MM.1S (cell line): ENCODE measurements at regions not wholly inside any gene's neighbourhood (a gene's known extent, or its start where the extent isn't known, plus 50 kb on each side); places are given as distances from the start of the nearest gene placed in this dataset.

Experiments used
- DNase-seq: peaks from one replicate; pipeline ENCODE4 v3.0.0-alpha.2; 2015
- H2AFZ ChIP-seq: fragments of 300-600 bp; sonication (generic); 2 replicates; pipeline ENCODE4 v1.6.0; 2016; ENCODE audit warnings: antibody characterized with exemption, low read length
- H3F3A ChIP-seq: fragments of 300-600 bp; sonication (generic); 2 replicates; pipeline ENCODE4 v1.6.1; 2016; ENCODE audit warnings: mild to moderate bottlenecking, antibody characterized with exemption, low read length, moderate library complexity, mixed read lengths; ENCODE audit not compliant: insufficient read depth
- H3K27ac ChIP-seq: fragments of 300-600 bp; sonication (generic); 2 replicates; pipeline ENCODE4 v1.5.1; 2016; ENCODE audit warnings: mild to moderate bottlenecking, low read length
- H3K27me3 ChIP-seq: fragments of 300-600 bp; sonication (generic); replicated peaks from 2 replicates; pipeline ENCODE4 v1.6.0; 2016; ENCODE audit warnings: low read length; ENCODE audit not compliant: insufficient read depth
- H3K36me3 ChIP-seq: fragments of 300-600 bp; sonication (generic); replicated peaks from 2 replicates; pipeline ENCODE4 v1.6.1; 2016; ENCODE audit warnings: mild to moderate bottlenecking, low read length, mixed read lengths; ENCODE audit not compliant: insufficient read depth
- H3K4me1 ChIP-seq: fragments of 300-600 bp; sonication (generic); 2 replicates; pipeline ENCODE4 v1.6.1; 2016; ENCODE audit warnings: low read length, mixed read lengths
- H3K4me2 ChIP-seq: fragments of 300-600 bp; sonication (generic); 2 replicates; pipeline ENCODE4 v1.6.0; 2016; ENCODE audit warnings: low read depth, low read length
- H3K4me3 ChIP-seq: fragments of 300-600 bp; sonication (generic); 2 replicates; pipeline ENCODE4 v1.5.1; 2016; ENCODE audit warnings: low read length, mixed read lengths
- H3K79me2 ChIP-seq: fragments of 300-600 bp; sonication (generic); 2 replicates; pipeline ENCODE4 v1.6.1; 2016; ENCODE audit warnings: mixed run types, low read length, mixed read lengths
- H3K9ac ChIP-seq: fragments of 300-600 bp; sonication (generic); 2 replicates; pipeline ENCODE4 v1.6.1; 2016; ENCODE audit warnings: low read length, mixed read lengths
- H3K9me2 ChIP-seq: fragments of 300-600 bp; sonication (generic); replicated peaks from 2 replicates; pipeline ENCODE4 v1.6.1; 2016; ENCODE audit warnings: mild to moderate bottlenecking, low read length, mixed read lengths; ENCODE audit not compliant: insufficient read depth
- H3K9me3 ChIP-seq: fragments of 300-600 bp; sonication (generic); replicated peaks from 2 replicates; pipeline ENCODE4 v1.6.1; 2016; ENCODE audit warnings: mild to moderate bottlenecking, low read length, mixed read lengths; ENCODE audit not compliant: insufficient read depth
- H4K20me1 ChIP-seq: fragments of 300-600 bp; sonication (generic); 2 replicates; pipeline ENCODE4 v1.6.1; 2016; ENCODE audit warnings: mild to moderate bottlenecking, low read length, moderate library complexity, mixed read lengths; ENCODE audit not compliant: insufficient read depth
- EZH2 ChIP-seq: fragments of 300-600 bp; sonication (generic); optimal IDR thresholded peaks from 2 replicates; pipeline ENCODE3; 2017; ENCODE audit warnings: low read depth, mild to moderate bottlenecking, antibody characterized with exemption, low read length, mixed read lengths
- EZH2phosphoT487 ChIP-seq: fragments of 300-600 bp; sonication (generic); IDR thresholded peaks from 2 replicates; pipeline ENCODE4 v1.6.1; 2018; ENCODE audit warnings: antibody characterized with exemption, low read length
- TF ChIP-seq, protein P1 (sequence below): fragments of 300-600 bp; sonication (generic); IDR thresholded peaks from 2 replicates; pipeline ENCODE4 v1.5.1; 2016; ENCODE audit warnings: antibody characterized with exemption, low read length, mixed read lengths

DNA sequence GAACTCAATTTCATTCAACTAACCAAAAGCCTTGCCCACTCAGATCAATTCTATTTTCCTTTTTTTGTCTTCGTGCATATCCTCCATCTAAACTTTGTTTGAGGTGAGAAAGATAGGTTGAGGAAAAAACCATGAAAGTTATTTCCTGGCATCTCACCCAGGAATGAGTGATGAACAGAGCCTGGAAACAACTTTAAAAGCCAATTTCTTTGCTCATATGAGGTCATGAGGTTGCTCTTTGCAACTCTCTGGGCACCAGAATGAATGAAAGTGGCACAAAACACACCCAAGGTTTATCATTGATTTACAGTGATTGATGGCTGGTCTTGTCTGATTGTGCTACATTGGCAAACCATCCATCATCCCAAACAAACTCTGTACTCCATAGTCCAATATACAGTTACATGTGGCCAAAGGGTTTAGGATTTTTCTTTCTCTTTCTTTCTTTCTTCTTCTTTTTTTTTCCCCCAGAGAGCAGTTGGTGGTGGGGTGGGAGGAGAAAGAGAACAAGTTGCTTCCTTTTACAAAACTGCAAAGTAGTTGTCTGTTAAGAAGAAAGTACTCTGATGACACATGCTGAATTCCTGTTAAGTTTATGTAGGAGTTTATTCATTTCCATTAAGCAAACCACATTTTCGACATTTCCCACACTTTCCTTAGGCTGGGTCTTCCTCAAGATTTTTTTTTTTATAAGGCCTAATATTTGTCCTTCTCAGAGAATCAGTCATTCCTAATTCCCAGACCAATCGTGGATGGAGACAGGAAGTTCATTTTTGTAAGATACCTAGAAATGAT, 575.9 kb upstream of the ZEB2 start:
- Histone ChIP-seq H3K4me3 (no peak overlapping the region), H3K4me2 (no peak overlapping the region), H4K20me1 (no peaks in the 10 kb centered on the region)

DNA sequence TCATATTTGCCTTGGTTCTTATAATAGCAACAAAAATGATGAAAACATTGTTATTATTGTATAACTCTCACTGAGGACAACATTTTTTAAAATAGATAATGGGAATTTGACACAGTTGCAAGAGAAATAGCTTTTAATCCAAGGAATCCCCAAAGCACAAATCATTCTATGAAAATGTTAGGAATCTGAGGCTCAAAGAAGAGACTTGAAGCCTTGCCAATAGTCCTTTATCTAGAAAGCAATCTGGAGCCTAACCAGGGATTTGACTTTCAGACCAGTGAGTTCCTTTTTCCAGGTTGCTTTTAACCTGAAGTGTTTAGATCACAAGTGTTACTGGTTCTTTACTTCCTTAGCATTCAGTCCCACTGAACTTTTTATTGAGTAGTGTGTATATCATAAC, 574.5 kb upstream of the ZEB2 start:
- Histone ChIP-seq H3K79me2 (no peaks in the 10 kb centered on the region), H3K27me3 (no peaks in the 10 kb centered on the region), H3K9me3 (no peaks in the 10 kb centered on the region), H3K4me1 (no peaks in the 10 kb centered on the region), H3K9me2 (no peaks in the 10 kb centered on the region), H3K36me3 (no peaks in the 10 kb centered on the region), H3K27ac (no peak overlapping the region), H2AFZ (no peak overlapping the region), H4K20me1 (no peaks in the 10 kb centered on the region), H3K4me3 (no peak overlapping the region), H3K9ac (no peak overlapping the region), H3K4me2 (no peak overlapping the region), H3F3A (no peaks in the 10 kb centered on the region)
- DNase-seq: no peak
- no peak for TF ChIP-seq EZH2phosphoT487
- no peak for TF ChIP-seq EZH2
- TF ChIP-seq, protein P1, sequence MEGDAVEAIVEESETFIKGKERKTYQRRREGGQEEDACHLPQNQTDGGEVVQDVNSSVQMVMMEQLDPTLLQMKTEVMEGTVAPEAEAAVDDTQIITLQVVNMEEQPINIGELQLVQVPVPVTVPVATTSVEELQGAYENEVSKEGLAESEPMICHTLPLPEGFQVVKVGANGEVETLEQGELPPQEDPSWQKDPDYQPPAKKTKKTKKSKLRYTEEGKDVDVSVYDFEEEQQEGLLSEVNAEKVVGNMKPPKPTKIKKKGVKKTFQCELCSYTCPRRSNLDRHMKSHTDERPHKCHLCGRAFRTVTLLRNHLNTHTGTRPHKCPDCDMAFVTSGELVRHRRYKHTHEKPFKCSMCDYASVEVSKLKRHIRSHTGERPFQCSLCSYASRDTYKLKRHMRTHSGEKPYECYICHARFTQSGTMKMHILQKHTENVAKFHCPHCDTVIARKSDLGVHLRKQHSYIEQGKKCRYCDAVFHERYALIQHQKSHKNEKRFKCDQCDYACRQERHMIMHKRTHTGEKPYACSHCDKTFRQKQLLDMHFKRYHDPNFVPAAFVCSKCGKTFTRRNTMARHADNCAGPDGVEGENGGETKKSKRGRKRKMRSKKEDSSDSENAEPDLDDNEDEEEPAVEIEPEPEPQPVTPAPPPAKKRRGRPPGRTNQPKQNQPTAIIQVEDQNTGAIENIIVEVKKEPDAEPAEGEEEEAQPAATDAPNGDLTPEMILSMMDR: no peak

More for the DNA sequence above, 575.9 kb upstream of the ZEB2 start:
- Histone ChIP-seq H3K9me3 (no peaks in the 10 kb centered on the region), H3K9ac (no peak overlapping the region), H3K79me2 (no peaks in the 10 kb centered on the region), H2AFZ (no peak overlapping the region), H3K27ac (no peak overlapping the region), H3K36me3 (no peaks in the 10 kb centered on the region), H3K27me3 (no peaks in the 10 kb centered on the region), H3K9me2 (no peaks in the 10 kb centered on the region), H3F3A (no peaks in the 10 kb centered on the region), H3K4me1 (no peaks in the 10 kb centered on the region)
- DNase-seq: no peak
- no peak for TF ChIP-seq EZH2phosphoT487
- TF ChIP-seq EZH2: no peak
- TF ChIP-seq, protein P1: no peak

DNA sequence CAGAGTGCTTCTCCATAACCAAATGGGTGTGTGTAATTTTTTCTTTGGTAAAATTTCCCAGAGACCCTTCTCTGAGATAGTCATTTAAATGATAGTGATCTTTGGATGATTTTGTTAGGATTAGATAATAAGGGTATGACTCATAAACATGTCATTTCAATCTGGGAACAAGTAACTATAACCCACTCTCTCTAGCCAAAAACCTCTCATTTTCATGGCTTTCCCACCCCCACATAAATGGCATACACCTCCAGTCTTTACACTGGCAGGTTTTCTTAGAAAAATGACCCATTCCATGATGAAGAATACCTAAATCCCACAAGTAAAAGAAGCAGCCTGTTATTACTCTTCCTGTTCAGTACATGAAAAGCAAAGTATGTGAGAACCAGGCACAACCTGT, 572.0 kb upstream of the ZEB2 start:
- no peaks in the 10 kb centered on the region for H3F3A ChIP-seq
- H3K4me2 ChIP-seq: no peak overlapping the region
- no peaks in the 10 kb centered on the region for H3K4me1 ChIP-seq
- H3K79me2 ChIP-seq: no peaks in the 10 kb centered on the region
- H3K36me3 ChIP-seq: no peaks in the 10 kb centered on the region
- no peak overlapping the region for H2AFZ ChIP-seq
- H4K20me1 ChIP-seq: no peaks in the 10 kb centered on the region
- no peaks in the 10 kb centered on the region for H3K9me3 ChIP-seq
- TF ChIP-seq, protein P1: no peak
- TF ChIP-seq EZH2phosphoT487 (no peak), EZH2 (no peak)
- no peak overlapping the region for H3K9ac ChIP-seq
- H3K27me3 ChIP-seq: no peaks in the 10 kb centered on the region
- H3K9me2 ChIP-seq: no peaks in the 10 kb centered on the region
- no peak overlapping the region for H3K27ac ChIP-seq
- DNase-seq: no peak
- no peak overlapping the region for H3K4me3 ChIP-seq
